ENCODE measurements at regions not wholly inside any gene's neighbourhood (a gene's known extent, or its start where the extent isn't known, plus 50 kb on each side); places are given as distances from the start of the nearest gene placed in this dataset.

DNA sequence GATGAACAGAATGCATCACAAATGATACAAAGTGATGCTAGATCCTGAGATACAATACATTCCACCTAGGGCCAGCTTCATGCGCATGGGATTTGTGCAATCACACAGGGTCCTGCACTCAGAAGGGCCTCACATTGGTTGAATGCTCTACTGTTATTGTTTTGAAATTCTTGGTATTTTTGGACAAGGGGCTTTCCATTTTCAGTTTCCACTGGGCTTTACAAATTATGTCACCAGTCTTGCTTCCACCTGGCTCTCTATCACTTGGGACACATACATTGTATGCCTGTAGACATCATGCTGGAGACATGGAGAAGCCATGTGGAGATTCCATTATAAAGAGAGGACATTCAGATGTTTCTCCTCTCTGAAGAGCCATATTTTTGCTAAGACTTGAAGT is 155.8 kb downstream of the NAA11 start (continued):
- TF ChIP-seq MEIS2 (IDR thresholded peaks at IDR 0.05; ENCODE audit: partially characterized antibody) = no peak
- TF ChIP-seq SOX6 (IDR thresholded peaks at IDR 0.05) = no peak
- TF ChIP-seq GABPB2 (CRISPR knock-in tag; conservative IDR thresholded peaks at IDR 0.05) = no peak
- TF ChIP-seq, protein P1, sequence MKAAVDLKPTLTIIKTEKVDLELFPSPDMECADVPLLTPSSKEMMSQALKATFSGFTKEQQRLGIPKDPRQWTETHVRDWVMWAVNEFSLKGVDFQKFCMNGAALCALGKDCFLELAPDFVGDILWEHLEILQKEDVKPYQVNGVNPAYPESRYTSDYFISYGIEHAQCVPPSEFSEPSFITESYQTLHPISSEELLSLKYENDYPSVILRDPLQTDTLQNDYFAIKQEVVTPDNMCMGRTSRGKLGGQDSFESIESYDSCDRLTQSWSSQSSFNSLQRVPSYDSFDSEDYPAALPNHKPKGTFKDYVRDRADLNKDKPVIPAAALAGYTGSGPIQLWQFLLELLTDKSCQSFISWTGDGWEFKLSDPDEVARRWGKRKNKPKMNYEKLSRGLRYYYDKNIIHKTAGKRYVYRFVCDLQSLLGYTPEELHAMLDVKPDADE (conservative IDR thresholded peaks at IDR 0.05; ENCODE audit: control insufficient read depth, low read depth, low read length) = no peak
- TF ChIP-seq RBM25 (IDR thresholded peaks at IDR 0.05; ENCODE audit: low read depth, low read length, severe bottlenecking) = no peak
- TF ChIP-seq SMARCA4 (IDR thresholded peaks at IDR 0.05) = no peak
- TF ChIP-seq MCM7 (IDR thresholded peaks at IDR 0.05) = no peak
- TF ChIP-seq, protein P2, sequence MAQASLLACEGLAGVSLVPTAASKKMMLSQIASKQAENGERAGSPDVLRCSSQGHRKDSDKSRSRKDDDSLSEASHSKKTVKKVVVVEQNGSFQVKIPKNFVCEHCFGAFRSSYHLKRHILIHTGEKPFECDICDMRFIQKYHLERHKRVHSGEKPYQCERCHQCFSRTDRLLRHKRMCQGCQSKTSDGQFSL (CRISPR knock-in tag; IDR thresholded peaks at IDR 0.05) = no peak
- TF ChIP-seq, protein P2 (tag; IDR thresholded peaks at IDR 0.05) = no peak
- no peak for TF ChIP-seq SNIP1 (IDR thresholded peaks at IDR 0.05; ENCODE audit: low read depth)
- TF ChIP-seq NEUROD1 (IDR thresholded peaks at IDR 0.05; ENCODE audit: borderline replicate concordance, low read depth, low read length, partially characterized antibody) = no peak
- no peak for TF ChIP-seq BRD9 (IDR thresholded peaks at IDR 0.05; ENCODE audit: low read depth, partially characterized antibody)
- TF ChIP-seq ZNF316 (IDR thresholded peaks at IDR 0.05) = no peak
- TF ChIP-seq HEY1 (CRISPR knock-in tag; IDR thresholded peaks at IDR 0.05; ENCODE audit: borderline replicate concordance) = no peak

Data from K562 (cell line).